ENCODE measurements at regions not wholly inside any gene's neighbourhood (a gene's known extent, or its start where the extent isn't known, plus 50 kb on each side); places are given as distances from the start of the nearest gene placed in this dataset.

DNA sequence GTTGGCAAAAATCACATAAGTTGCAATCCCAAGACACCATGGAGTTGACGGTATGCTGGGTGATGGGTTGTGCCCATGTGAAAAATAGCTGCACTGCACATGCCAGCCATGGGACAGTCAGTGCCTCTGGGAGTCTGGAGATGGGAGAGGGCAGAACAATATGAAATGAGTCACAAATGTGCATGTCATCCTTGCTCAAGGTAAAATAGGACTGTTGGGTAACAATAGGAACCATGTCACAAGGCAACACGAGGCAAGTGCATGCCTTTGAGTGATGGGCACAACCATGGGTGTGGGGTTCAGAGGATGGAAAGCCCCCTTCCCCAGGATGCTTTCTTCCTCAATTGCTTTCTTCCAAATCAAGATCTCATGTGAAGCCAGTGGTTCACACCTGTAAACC lies 70.5 kb upstream of the PIM1 start:
- TF ChIP-seq, protein P1, sequence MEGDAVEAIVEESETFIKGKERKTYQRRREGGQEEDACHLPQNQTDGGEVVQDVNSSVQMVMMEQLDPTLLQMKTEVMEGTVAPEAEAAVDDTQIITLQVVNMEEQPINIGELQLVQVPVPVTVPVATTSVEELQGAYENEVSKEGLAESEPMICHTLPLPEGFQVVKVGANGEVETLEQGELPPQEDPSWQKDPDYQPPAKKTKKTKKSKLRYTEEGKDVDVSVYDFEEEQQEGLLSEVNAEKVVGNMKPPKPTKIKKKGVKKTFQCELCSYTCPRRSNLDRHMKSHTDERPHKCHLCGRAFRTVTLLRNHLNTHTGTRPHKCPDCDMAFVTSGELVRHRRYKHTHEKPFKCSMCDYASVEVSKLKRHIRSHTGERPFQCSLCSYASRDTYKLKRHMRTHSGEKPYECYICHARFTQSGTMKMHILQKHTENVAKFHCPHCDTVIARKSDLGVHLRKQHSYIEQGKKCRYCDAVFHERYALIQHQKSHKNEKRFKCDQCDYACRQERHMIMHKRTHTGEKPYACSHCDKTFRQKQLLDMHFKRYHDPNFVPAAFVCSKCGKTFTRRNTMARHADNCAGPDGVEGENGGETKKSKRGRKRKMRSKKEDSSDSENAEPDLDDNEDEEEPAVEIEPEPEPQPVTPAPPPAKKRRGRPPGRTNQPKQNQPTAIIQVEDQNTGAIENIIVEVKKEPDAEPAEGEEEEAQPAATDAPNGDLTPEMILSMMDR (IDR thresholded peaks at IDR 0.05; ENCODE audit: low read depth, low read length, poor library complexity, severe bottlenecking): no peak
- no peak for TF ChIP-seq EZH2phosphoT487 (IDR thresholded peaks at IDR 0.05; ENCODE audit: borderline replicate concordance, low read length)

Data from DOHH2 (cell line).